ENCODE measurements at regions not wholly inside any gene's neighbourhood (a gene's known extent, or its start where the extent isn't known, plus 50 kb on each side); places are given as distances from the start of the nearest gene placed in this dataset.

GRCh38 chr1:56062625-56063024 lies 516.7 kb downstream of the PLPP3 start:
- Histone ChIP-seq H3K4me1 (peaks cover 19% of the 10 kb centered on the region), H3K4me3 (no peak overlapping the region), H3K9me3 (no peaks in the 10 kb centered on the region), H3K27ac (no peak overlapping the region), H3K4me2 (no peak overlapping the region)
- no peak for FAIRE-seq
- DNase-seq (ENCODE audit: low read depth in 1 of 2, low spot score in 1 of 2) = no peak
- WGBS (ENCODE audit: missing lambda C conversion rate) = 98% methylated on average over 4 of the region's 4 CpGs
- no peak for TF ChIP-seq CBX2 (IDR thresholded peaks at IDR 0.05; ENCODE audit: borderline replicate concordance, low read depth)
- TF ChIP-seq RFX5 (IDR thresholded peaks at IDR 0.05) = no peak
- TF ChIP-seq, protein P1, sequence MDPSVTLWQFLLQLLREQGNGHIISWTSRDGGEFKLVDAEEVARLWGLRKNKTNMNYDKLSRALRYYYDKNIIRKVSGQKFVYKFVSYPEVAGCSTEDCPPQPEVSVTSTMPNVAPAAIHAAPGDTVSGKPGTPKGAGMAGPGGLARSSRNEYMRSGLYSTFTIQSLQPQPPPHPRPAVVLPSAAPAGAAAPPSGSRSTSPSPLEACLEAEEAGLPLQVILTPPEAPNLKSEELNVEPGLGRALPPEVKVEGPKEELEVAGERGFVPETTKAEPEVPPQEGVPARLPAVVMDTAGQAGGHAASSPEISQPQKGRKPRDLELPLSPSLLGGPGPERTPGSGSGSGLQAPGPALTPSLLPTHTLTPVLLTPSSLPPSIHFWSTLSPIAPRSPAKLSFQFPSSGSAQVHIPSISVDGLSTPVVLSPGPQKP (IDR thresholded peaks at IDR 0.05; ENCODE audit: low read depth, low read length) = no peak
- TF ChIP-seq ZNF302 (CRISPR knock-in tag; IDR thresholded peaks at IDR 0.05) = no peak
- TF ChIP-seq, protein P2, sequence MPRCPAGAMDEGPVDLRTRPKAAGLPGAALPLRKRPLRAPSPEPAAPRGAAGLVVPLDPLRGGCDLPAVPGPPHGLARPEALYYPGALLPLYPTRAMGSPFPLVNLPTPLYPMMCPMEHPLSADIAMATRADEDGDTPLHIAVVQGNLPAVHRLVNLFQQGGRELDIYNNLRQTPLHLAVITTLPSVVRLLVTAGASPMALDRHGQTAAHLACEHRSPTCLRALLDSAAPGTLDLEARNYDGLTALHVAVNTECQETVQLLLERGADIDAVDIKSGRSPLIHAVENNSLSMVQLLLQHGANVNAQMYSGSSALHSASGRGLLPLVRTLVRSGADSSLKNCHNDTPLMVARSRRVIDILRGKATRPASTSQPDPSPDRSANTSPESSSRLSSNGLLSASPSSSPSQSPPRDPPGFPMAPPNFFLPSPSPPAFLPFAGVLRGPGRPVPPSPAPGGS (IDR thresholded peaks at IDR 0.05) = no peak
- TF ChIP-seq BHLHE40 (IDR thresholded peaks at IDR 0.05; ENCODE audit: low read depth, low read length) = no peak
- no peak for TF ChIP-seq MYC (IDR thresholded peaks at IDR 0.05; ENCODE audit: borderline replicate concordance, low read length)
- no peak for TF ChIP-seq NR3C1 (IDR thresholded peaks at IDR 0.05)
- no peak for TF ChIP-seq EP300 (IDR thresholded peaks at IDR 0.05)
- TF ChIP-seq, protein P3, sequence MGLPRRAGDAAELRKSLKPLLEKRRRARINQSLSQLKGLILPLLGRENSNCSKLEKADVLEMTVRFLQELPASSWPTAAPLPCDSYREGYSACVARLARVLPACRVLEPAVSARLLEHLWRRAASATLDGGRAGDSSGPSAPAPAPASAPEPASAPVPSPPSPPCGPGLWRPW (IDR thresholded peaks at IDR 0.05) = no peak
- no peak for TF ChIP-seq CHD4 (IDR thresholded peaks at IDR 0.05; ENCODE audit: borderline replicate concordance)
- TF ChIP-seq, protein P4, sequence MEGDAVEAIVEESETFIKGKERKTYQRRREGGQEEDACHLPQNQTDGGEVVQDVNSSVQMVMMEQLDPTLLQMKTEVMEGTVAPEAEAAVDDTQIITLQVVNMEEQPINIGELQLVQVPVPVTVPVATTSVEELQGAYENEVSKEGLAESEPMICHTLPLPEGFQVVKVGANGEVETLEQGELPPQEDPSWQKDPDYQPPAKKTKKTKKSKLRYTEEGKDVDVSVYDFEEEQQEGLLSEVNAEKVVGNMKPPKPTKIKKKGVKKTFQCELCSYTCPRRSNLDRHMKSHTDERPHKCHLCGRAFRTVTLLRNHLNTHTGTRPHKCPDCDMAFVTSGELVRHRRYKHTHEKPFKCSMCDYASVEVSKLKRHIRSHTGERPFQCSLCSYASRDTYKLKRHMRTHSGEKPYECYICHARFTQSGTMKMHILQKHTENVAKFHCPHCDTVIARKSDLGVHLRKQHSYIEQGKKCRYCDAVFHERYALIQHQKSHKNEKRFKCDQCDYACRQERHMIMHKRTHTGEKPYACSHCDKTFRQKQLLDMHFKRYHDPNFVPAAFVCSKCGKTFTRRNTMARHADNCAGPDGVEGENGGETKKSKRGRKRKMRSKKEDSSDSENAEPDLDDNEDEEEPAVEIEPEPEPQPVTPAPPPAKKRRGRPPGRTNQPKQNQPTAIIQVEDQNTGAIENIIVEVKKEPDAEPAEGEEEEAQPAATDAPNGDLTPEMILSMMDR (IDR thresholded peaks at IDR 0.05) = no peak
- TF ChIP-seq KDM5A (IDR thresholded peaks at IDR 0.05) = no peak
- TF ChIP-seq POLR2AphosphoS2 (conservative IDR thresholded peaks at IDR 0.05; ENCODE audit: low read length) = no peak
- TF ChIP-seq TFCP2L1 (CRISPR knock-in tag; IDR thresholded peaks at IDR 0.05) = no peak
- no peak for ATAC-seq
- ChIA-PET CTCF (no interaction called here), POLR2A (no interaction called here)

DNA sequence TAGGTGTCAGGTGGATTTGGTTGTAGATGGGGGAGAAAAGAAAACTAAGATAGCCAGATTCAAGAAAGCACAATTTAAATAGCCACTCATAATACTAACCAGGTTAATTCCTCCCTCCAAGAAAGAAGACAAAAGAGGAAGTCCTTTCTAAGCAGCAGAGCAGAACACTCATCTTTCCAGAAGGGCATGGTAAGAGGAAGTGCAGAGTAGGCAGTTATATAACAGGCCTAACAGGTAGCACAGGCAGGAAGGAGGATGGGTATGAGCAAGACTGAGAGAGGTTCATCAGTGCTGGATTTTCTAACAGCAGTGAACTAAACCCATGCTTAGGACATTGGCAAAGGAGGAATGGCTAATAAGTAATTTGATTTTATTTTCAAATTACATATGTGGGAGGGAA lies 517.5 kb downstream of the PLPP3 start:
- no peak for DNase-seq (ENCODE audit: low read depth in 1 of 2, low spot score in 1 of 2)
- ATAC-seq = no peak
- Histone ChIP-seq H3K9me3 (no peaks in the 10 kb centered on the region), H3K4me1 (peaks cover 19% of the 10 kb centered on the region), H3K4me2 (no peak overlapping the region), H3K27ac (no peak overlapping the region), H3K4me3 (no peak overlapping the region)
- POLR2A ChIA-PET = no interaction called here
- FAIRE-seq = no peak
- CTCF ChIA-PET = no interaction called here
- TF ChIP-seq RNF2 (IDR thresholded peaks at IDR 0.05; ENCODE audit: borderline replicate concordance, low read depth) = no peak
- TF ChIP-seq ZNF302 (CRISPR knock-in tag; IDR thresholded peaks at IDR 0.05) = no peak
- no peak for TF ChIP-seq CBX8 (IDR thresholded peaks at IDR 0.05)
- no peak for TF ChIP-seq MYC (IDR thresholded peaks at IDR 0.05; ENCODE audit: borderline replicate concordance, low read length)
- no peak for TF ChIP-seq GATA3 (IDR thresholded peaks at IDR 0.05; ENCODE audit: borderline replicate concordance)
- TF ChIP-seq KDM5A (IDR thresholded peaks at IDR 0.05) = no peak
- no peak for TF ChIP-seq NPAS2 (CRISPR knock-in tag; IDR thresholded peaks at IDR 0.05; ENCODE audit: borderline replicate concordance)
- TF ChIP-seq CHD2 (IDR thresholded peaks at IDR 0.05; ENCODE audit: low read length, partially characterized antibody) = no peak
- TF ChIP-seq ATOH8 (CRISPR knock-in tag; IDR thresholded peaks at IDR 0.05; ENCODE audit: low read depth) = no peak
